HUES48 (cell line): ENCODE measurements at regions not wholly inside any gene's neighbourhood (a gene's known extent, or its start where the extent isn't known, plus 50 kb on each side); places are given as distances from the start of the nearest gene placed in this dataset.

ENCODE experiments used
- H3K27ac ChIP-seq: one replicate; pipeline ENCODE4 v1.7.0; 2013; ENCODE audit warnings: low read depth, low read length, inconsistent platforms
- H3K27me3 ChIP-seq: 2 replicates; pipeline ENCODE4 v1.6.1; 2013; ENCODE audit warnings: mild to moderate bottlenecking, low read length; ENCODE audit not compliant: control insufficient read depth, insufficient read depth
- H3K36me3 ChIP-seq: 2 replicates; pipeline ENCODE4 v1.6.1; 2013; ENCODE audit warnings: low read length; ENCODE audit not compliant: control insufficient read depth, insufficient read depth
- H3K4me1 ChIP-seq: 2 replicates; pipeline ENCODE4 v1.6.1; 2013; ENCODE audit warnings: mild to moderate bottlenecking, low read length; ENCODE audit not compliant: control insufficient read depth, insufficient read depth
- H3K4me3 ChIP-seq: 2 replicates; pipeline ENCODE4 v1.5.1; 2013; ENCODE audit warnings: mild to moderate bottlenecking, low read depth, low read length
- H3K9ac ChIP-seq: 2 replicates; pipeline ENCODE4 v1.6.1; 2013; ENCODE audit warnings: mild to moderate bottlenecking, low read depth, low read length, moderate library complexity
- H3K9me3 ChIP-seq: 2 replicates; pipeline ENCODE4 v1.6.1; 2013; ENCODE audit warnings: low read length; ENCODE audit not compliant: control insufficient read depth, insufficient read depth

DNA sequence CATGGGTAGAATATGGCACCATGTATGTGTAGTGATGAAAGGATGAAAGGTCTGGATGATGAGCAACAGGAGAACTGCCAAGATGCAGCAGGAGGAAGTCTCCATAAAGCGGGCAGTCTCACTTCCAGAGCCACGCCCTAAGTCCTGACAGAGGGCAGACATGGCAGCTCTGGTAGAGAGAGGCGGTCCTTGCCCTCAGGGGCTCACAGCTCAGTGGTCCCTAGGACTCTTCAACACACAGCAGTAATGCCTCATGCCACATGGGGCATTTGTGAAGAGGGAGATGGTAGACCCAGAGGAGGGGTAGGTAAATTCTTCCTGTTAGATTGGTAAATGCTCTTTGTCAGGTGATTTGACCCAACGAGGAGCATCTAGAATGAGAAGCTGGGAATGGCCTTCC lies 1088.4 kb downstream of the BCL11B start:
- Histone ChIP-seq H3K4me3 (no peak overlapping the region), H3K36me3 (no peaks in the 10 kb centered on the region), H3K4me1 (no peaks in the 10 kb centered on the region), H3K27ac (no peak overlapping the region), H3K9me3 (no peaks in the 10 kb centered on the region), H3K9ac (no peak overlapping the region), H3K27me3 (no peaks in the 10 kb centered on the region)

DNA sequence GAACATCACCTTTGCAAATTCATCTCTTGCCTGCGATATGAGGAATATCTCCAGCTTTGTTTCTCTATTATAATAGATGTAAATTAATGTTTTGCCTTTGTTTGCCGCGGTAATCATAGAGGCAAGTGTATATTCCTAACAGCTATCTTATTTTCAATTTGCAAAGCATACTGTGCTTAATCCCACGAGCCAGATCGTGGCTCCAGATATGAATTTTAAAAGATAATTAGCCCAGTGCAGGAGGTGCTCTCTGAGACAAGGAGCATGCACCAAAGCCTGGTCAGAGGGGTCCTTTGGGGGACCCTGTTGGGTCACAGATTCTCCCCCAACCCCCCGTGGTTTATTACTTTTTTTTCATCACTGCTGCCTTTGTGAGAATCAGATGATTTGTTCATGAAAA lies 1087.5 kb downstream of the BCL11B start:
- Histone ChIP-seq H3K4me3 (no peak overlapping the region), H3K9ac (no peak overlapping the region), H3K4me1 (no peaks in the 10 kb centered on the region), H3K36me3 (no peaks in the 10 kb centered on the region), H3K27ac (no peak overlapping the region), H3K27me3 (no peaks in the 10 kb centered on the region), H3K9me3 (no peaks in the 10 kb centered on the region)

DNA sequence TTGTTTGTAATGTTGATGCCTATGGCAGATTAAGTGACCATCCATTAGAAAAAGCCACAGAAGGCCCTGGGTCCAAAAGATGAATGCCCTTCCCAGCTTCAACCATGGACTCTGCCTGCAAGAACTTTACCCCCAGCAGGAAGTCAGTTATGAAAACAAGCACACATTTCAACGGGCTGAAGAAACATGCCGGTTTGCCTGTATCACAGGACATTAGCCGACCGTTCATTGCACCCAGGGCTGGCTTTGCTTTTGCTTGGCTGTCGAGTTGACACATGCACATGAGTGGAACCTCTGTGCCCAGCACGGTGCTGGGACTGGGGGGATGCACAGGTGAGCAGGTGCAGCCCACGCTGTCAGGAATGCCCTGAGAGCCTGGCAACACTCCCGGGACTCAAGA lies 1087.0 kb downstream of the BCL11B start:
- Histone ChIP-seq H3K27ac (no peak overlapping the region), H3K9me3 (no peaks in the 10 kb centered on the region), H3K4me3 (no peak overlapping the region)

DNA sequence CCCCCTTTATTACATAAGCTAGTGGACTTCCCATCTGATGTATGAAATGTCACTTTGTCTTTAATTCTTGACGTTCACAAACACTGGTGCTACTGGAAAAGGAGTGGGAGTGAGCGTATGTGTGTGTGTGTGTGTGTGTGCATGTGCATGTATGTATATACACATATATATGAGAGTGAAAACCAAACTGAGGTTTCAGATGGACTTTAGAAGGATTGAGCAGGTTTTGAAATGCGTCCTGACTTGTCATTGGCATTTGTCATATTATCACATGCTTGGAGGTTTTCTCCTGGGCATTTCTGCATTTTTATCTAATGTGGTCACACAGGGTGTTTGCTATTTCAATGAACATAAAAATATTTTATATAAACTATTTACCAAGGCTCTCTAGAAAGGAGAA lies 1085.9 kb downstream of the BCL11B start:
- Histone ChIP-seq H3K36me3 (no peaks in the 10 kb centered on the region), H3K27me3 (no peaks in the 10 kb centered on the region), H3K4me1 (no peaks in the 10 kb centered on the region), H3K9me3 (no peaks in the 10 kb centered on the region), H3K9ac (no peak overlapping the region), H3K4me3 (no peak overlapping the region), H3K27ac (no peak overlapping the region)

More for the DNA sequence above, 1087.0 kb downstream of the BCL11B start:
- Histone ChIP-seq H3K9ac (no peak overlapping the region), H3K27me3 (no peaks in the 10 kb centered on the region), H3K36me3 (no peaks in the 10 kb centered on the region), H3K4me1 (no peaks in the 10 kb centered on the region)

DNA sequence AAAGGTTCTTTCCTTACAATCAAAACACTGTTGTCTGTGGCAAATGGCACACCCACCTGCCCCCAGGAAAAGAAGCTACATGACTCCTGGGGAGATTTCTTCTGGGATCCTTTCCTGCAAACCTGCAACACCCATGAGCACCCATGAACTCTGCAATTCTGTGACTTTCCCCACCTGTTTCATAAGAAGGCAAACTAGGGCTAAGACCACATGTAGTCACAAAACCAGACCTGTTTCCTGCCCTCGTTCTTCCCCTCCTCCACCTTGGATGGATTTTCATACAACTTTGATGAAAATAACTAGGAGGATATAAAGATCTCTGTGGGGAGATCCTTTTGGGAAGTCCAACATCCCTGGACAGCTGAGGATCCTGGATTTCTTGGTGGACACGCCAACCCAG lies 1084.7 kb downstream of the BCL11B start:
- Histone ChIP-seq H3K27me3 (no peaks in the 10 kb centered on the region), H3K36me3 (no peaks in the 10 kb centered on the region), H3K9me3 (no peaks in the 10 kb centered on the region), H3K4me1 (no peaks in the 10 kb centered on the region), H3K4me3 (no peak overlapping the region), H3K27ac (no peak overlapping the region), H3K9ac (no peak overlapping the region)

DNA sequence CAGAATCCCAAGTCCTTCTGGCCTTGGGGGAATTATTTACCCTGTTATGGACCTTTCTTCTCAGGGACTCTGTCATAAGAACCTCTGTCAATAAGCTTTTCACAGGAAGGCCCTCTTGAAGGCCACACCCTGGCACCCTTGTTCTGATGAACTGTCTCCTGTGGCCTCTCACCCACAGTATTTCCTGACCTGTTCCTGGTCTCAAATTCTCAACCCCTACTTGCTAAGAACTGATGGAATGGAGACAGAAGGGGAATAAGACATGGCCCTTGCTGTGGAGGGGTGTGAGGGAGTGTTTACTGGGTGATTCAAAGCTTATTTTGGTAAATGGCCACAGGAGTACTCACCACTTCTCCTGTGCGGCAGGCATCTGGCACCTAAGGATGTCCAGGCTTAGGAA lies 1082.9 kb downstream of the BCL11B start:
- Histone ChIP-seq H3K27me3 (no peaks in the 10 kb centered on the region), H3K4me1 (no peaks in the 10 kb centered on the region), H3K9me3 (no peaks in the 10 kb centered on the region), H3K27ac (no peak overlapping the region), H3K9ac (no peak overlapping the region), H3K36me3 (no peaks in the 10 kb centered on the region), H3K4me3 (no peak overlapping the region)

DNA sequence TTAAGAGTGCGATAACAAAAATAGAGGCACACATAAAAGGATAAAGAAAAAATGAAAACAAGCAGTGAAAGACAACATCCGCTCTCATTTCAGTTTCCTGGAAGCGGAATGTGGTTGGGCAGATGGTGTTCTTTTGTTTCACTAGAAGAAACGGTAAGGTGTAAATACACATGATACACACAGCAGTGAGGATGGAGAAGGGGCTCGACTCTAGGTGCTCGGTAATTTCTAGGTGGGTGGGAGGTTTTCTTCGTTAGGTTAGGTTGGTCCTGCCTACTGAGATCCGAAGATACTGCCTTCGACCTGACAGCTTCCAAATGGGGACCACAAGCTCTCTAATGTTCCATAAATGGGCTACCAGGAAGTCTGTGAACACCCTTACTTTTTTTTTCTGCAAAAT lies 1082.5 kb downstream of the BCL11B start:
- Histone ChIP-seq H3K9ac (no peak overlapping the region), H3K27me3 (no peaks in the 10 kb centered on the region), H3K4me1 (no peaks in the 10 kb centered on the region), H3K4me3 (no peak overlapping the region), H3K9me3 (no peaks in the 10 kb centered on the region), H3K27ac (no peak overlapping the region), H3K36me3 (no peaks in the 10 kb centered on the region)

DNA sequence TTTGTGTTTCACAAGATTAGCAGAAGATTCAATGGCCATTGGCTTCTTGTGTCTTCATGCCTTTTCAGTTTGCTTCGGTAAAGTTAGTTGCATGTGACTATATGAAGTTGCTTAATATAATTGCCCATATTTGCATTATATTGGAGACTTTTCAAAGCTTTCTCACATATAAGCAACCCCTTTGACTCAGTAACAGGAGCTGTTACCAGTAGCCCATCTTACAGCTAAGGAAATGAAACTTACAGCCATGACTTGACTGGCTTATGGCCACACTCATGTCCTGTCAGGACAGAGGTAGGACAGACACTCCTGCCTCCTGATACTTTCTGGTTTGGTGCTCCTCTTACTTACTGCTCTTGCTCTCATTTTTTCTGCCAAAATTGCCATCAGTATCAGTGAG lies 1082.1 kb downstream of the BCL11B start:
- no peaks in the 10 kb centered on the region for H3K9me3 ChIP-seq
- no peaks in the 10 kb centered on the region for H3K27me3 ChIP-seq
- no peak overlapping the region for H3K4me3 ChIP-seq
- no peaks in the 10 kb centered on the region for H3K36me3 ChIP-seq
- H3K9ac ChIP-seq = no peak overlapping the region
- H3K27ac ChIP-seq = no peak overlapping the region
- H3K4me1 ChIP-seq = no peaks in the 10 kb centered on the region

DNA sequence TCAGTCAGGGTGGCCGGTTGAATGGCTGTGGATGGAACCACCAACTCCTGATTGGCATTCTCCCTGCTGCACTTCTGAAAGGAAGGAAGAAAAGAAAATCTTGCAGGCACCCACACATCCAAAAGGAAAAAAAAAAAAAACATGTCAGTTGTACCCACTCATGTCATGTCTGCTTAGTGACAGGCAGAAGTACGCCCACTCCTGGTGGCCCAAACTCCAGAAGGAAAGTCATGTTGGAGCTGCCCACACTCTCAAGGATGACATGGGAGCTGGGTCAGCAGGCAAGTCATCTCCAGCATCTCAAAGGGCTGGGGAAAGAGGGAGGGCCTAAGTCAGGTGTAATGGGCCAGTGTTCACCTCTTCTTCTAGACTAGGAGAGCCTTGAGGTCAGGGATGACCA lies 1079.1 kb downstream of the BCL11B start:
- H3K4me1 ChIP-seq = peaks cover 6% of the 10 kb centered on the region; the same call in 1 of the 2 replicates
- no peaks in the 10 kb centered on the region for H3K27me3 ChIP-seq

DNA sequence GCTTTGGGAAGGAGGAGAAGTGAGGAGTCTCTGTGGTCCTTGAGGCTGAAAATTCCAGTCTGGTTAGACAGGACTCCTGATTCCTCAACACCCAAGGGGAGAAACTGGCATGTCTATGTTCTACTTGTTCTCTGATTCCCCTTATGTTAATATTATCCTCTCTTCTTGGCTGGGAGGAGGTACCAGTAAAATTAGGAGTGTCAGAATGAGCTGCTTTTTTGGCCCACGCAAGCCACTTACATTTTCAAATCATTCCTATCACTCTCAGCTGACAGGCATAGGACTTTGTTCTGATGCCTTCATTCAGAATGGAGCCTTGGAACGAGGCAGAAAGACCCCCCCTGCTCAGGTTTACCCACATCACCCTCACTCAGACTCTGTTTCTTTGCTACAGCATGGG lies 1077.2 kb downstream of the BCL11B start:
- peaks cover 6% of the 10 kb centered on the region; the same call in 1 of the 2 replicates for H3K4me1 ChIP-seq
- H3K9me3 ChIP-seq = no peaks in the 10 kb centered on the region
- no peak overlapping the region for H3K27ac ChIP-seq
- no peaks in the 10 kb centered on the region for H3K36me3 ChIP-seq
- H3K4me3 ChIP-seq = no peak overlapping the region
- H3K27me3 ChIP-seq = no peaks in the 10 kb centered on the region
- H3K9ac ChIP-seq = no peak overlapping the region

More for the DNA sequence above, 1079.1 kb downstream of the BCL11B start:
- Histone ChIP-seq H3K4me3 (no peak overlapping the region), H3K36me3 (no peaks in the 10 kb centered on the region), H3K9me3 (no peaks in the 10 kb centered on the region), H3K27ac (no peak overlapping the region), H3K9ac (no peak overlapping the region)

DNA sequence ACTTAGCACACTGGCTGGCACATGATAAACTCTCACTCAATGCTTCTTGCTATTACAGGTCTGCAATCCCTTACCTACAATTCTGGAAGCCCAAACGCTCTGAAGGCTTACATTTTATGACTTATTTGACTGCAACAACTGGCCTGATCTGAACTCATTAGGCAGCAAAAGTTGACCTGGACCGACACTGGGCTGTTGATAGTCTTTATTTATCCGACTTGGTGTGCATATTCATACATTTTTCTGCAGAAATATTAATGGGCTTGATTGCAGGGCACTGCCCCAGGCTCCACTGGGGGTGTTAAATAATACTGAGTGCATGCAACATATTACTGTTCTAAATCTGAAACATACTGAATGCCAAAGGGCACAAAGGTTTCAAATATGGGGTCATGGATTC lies 1076.7 kb downstream of the BCL11B start:
- Histone ChIP-seq H3K36me3 (no peaks in the 10 kb centered on the region), H3K4me1 (peaks cover 6% of the 10 kb centered on the region; the same call in 1 of the 2 replicates), H3K9ac (no peak overlapping the region), H3K27ac (no peak overlapping the region), H3K4me3 (no peak overlapping the region), H3K27me3 (no peaks in the 10 kb centered on the region), H3K9me3 (no peaks in the 10 kb centered on the region)

DNA sequence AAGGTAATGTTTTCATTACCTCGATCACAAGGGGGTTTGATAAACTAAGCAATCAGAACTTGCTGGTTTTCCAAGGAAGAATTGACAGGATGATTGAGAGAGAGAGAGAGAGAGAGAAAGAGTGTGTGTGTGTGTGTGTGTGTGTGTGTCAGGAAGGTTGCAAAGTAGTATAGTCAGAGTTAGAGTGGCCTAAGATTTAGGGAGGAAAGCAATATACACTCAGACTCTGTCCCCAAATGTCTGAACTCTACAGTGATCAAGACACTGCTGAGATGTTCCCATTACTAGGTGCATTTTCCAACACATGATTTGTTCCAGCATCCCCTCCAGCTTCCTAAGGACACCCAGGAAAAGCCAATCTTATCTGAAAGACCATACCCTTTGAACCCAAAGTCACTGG lies 1074.1 kb downstream of the BCL11B start:
- no peaks in the 10 kb centered on the region for H3K36me3 ChIP-seq
- peaks cover 6% of the 10 kb centered on the region; the same call in 1 of the 2 replicates for H3K4me1 ChIP-seq
- no peak overlapping the region for H3K4me3 ChIP-seq
- H3K9ac ChIP-seq = no peak overlapping the region
- no peaks in the 10 kb centered on the region for H3K9me3 ChIP-seq
- H3K27me3 ChIP-seq = no peaks in the 10 kb centered on the region
- H3K27ac ChIP-seq = no peak overlapping the region
